Right ventricle myocardium superior (tissue), 1 donor: ENCODE measurements at regions not wholly inside any gene's neighbourhood (a gene's known extent, or its start where the extent isn't known, plus 50 kb on each side); places are given as distances from the start of the nearest gene placed in this dataset.

Experiments
- ATAC-seq: fragments of 200-7000 bp; cut with Tn5 transposase; one replicate; pipeline ENCODE4 v1.9.1; 2020; ENCODE audit warnings: mild to moderate bottlenecking; ENCODE audit not compliant: poor library complexity
- DNase-seq: peaks from one replicate; pipeline ENCODE4 v3.0.0-alpha.2; 2020
- intact Hi-C: fragments of 100-400 bp; cut with DNase I; formaldehyde crosslinking; loops from one replicate; pipeline ENCODE4 v1.11.2; 2022
- donor health status: DM: no; HTN: yes; CAD: no; lungs with severe emphysema.

DNA sequence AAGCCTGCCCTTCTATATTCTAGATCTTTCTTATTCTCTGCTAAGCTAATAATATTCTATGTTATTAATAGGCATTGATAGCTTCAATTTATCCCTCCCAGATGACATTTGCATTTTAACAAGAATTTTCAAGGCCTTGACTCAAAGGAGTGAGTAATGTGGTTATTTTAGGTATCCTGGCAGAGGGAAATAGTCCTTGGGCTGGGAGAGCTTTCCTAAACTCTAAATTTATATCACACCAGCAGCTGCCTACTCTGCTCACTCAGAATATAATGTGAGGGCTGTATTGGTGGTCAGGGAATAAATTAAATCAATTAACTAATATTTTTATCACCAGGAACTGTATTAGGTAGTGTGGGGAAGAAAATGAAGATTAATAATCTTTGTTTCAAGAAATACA, 74.8 kb upstream of the ADAM23 start:
- ATAC-seq (peak; percentile 95), DNase-seq (no peak)
- intact Hi-C loops = no loop called here

DNA sequence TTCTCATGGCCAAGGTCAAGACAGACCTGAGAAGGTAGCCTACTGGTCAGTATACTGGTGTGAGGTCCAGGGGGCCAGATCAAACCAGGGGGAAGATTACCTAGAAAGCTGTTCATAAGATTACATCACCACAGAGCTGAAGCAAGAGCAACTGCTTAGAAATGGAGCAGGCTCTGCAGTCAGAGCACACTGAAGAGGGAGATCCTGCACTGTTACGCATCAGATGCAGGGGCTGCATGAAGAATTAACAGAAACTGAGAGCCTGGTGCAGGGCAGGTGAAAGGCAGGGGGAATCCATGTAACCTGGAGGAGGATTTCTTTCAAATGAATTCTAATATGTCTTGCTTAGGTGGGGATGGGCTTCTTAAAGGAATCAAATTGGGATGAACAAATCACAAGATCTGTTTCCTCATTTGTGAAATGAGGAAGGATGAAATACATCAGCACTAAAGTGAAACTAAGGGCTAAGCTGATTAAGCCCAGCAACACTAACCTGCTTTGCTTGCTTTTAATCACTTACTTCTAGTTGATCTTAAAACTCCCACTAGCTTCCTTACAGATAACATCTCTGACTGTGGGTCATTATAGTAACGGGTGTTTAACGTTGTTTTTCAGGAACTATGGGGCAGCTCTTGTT, 74.3 kb upstream of the ADAM23 start:
- intact Hi-C loops = no loop called here
- peak; percentile 81 for ATAC-seq

GRCh38 chr2:206375956-206376355, 67.4 kb upstream of the ADAM23 start:
- intact Hi-C loops = no loop called here
- ATAC-seq = no peak

More for the DNA sequence above, 74.3 kb upstream of the ADAM23 start:
- DNase-seq = no peak

DNA sequence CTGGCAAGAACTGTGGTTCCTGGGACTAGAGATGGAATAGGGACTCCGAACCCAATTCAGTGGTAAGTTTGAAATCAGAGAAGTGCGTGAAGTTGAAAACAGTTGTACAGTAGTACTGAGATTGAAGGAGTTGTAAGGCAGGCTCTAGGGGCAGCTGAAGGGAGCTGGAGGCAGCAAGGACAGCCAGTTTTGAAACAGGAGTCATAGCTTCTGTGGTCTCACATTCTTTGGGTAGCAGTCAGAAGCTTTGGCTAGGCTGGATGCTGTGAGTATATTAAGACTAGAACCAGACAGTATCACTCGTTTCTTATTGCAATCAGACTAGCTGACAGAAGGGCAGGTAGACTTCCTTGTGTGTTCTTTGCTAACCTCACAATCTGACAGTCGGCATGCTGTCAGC, 64.5 kb upstream of the ADAM23 start:
- intact Hi-C loops = no loop called here
- DNase-seq (no peak), ATAC-seq (peak; percentile 39)

More at GRCh38 chr2:206375956-206376355, 67.4 kb upstream of the ADAM23 start:
- no peak for DNase-seq

DNA sequence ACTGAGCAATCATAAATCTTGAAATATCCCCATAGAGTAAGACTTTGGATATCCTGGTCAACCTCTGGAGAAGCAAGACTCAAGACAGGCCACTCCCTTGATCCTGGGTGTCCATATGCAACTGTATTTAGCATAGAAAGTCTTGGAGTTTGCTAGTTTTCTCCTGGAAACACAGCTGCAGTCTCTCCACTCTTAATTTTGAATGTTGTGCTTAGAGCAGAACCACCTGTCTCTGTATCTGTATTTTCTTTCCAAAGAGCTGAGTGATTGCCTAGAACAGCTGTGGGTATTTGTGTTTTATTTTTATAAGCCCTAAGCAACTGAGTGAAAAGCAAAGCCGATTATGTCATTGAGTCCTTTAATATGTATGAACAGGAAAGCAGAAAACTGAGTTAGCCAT, 64.1 kb upstream of the ADAM23 start:
- intact Hi-C loops = no loop called here
- DNase-seq (no peak), ATAC-seq (peak; percentile 63)

- ATAC-seq (no peak), DNase-seq (no peak)
- intact Hi-C loops = no loop called here
Measured at GRCh38 chr2:206379886-206380285, 63.4 kb upstream of the ADAM23 start.

- intact Hi-C loops = no loop called here
- ATAC-seq (no peak), DNase-seq (no peak)
Measured at GRCh38 chr2:206381881-206382280, 61.5 kb upstream of the ADAM23 start.

DNA sequence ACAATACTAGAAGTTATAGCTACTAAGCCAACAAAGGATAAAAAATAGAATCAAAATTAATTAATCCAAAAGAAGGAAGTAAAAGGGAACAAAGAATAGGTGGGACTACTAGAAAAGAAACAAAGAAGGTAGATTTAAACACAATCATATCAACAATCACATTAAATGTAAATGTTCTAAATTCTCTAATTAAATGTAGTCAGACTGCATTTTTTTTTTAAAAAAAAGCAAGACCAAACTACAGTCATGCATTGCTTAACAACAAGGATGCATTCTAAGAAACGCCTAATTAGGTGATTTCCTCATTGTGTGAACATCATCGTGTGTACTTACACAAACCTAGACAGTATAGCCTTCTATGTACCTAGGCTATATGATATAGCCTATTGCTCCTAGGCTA, 59.7 kb upstream of the ADAM23 start:
- intact Hi-C loops = no loop called here
- DNase-seq (no peak), ATAC-seq (no peak)

- DNase-seq = no peak
- intact Hi-C loops = no loop called here
- ATAC-seq = no peak
Measured at GRCh38 chr2:206387808-206388207, 55.5 kb upstream of the ADAM23 start.

- intact Hi-C loops = no loop called here
- DNase-seq (no peak), ATAC-seq (no peak)
Measured at GRCh38 chr2:206388698-206389097, 54.6 kb upstream of the ADAM23 start.

- intact Hi-C loops = no loop called here
Measured at GRCh38 chr2:206389164-206389563, 54.2 kb upstream of the ADAM23 start.

GRCh38 chr2:206390181-206390580, 53.2 kb upstream of the ADAM23 start:
- ATAC-seq = no peak
- intact Hi-C loops = loop anchor here (5.0 kb wide), 1 partner anchor 167 kb away; no protein-coding TSS in a partner anchor
- no peak for DNase-seq

More at GRCh38 chr2:206389164-206389563, 54.2 kb upstream of the ADAM23 start:
- no peak for ATAC-seq
- DNase-seq = no peak

DNA sequence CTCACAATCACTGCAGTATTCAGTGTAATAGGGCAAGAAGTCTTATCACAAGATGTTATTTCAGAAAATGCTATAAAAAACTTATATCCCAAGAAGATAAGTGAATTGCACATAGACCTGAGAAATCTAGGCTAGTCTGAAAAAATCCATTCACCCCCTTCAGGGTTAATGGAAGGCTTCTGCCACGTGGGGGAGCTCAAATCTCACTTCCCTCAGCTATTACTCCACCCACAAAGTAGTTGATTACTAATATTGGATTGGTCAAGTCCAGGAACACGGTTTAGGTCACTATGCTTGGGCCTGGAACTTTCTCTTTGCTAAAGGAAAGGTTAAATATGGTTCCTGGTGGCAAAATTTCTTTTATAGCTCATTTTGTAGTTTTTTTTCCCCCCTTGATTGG, 51.2 kb upstream of the ADAM23 start:
- DNase-seq (no peak), ATAC-seq (peak; percentile 66)
- intact Hi-C loops = loop anchor here (5.0 kb wide), 1 partner anchor 165 kb away; no protein-coding TSS in a partner anchor
